HG02870 (cell line): ENCODE measurements at regions not wholly inside any gene's neighbourhood (a gene's known extent, or its start where the extent isn't known, plus 50 kb on each side); places are given as distances from the start of the nearest gene placed in this dataset.

Experiments used
- ATAC-seq: cut with Tn5 transposase; IDR thresholded peaks from one replicate; pipeline ENCODE4 v1.9.1; 2021; ENCODE audit warnings: mild to moderate bottlenecking, moderate library complexity; ENCODE audit not compliant: unreplicated experiment

DNA sequence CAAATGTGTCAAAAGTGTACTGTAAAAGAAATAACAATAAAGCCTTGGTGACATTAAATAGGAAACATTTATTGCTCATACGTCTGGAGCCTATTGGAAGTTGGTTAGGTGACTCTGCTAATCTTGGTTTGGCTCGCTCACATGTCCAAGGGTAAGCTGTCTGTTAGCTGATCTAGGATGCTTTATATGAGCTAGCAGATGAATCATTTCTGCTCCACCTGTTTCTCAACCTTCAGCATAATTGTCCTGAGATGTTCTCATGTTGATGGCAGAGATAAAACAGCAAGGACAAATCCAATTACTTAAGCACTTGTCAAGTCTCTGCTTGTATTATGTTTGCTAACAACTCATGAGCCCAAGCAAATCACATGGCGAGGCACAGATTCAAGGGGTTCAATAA, 56.0 kb upstream of the CD53 start:
- no peak for ATAC-seq

DNA sequence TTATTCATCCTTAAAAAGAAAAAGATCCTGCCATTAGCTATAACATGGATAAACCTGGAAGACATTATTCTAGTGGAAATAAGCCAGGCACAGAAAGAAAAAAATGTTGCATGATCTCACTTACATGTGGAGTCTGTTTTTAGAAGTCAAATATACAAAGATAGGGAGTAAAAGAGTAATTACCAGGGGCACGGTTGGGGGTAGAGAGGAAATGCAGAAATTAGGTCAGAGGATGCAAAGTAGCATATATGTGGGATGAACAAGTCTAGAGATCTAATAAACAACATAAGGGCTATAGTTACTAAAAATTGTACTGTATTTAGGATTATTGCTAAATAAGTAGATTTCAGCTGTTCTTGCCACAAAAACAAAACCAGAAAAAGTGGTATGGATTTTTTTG, 61.4 kb upstream of the CD53 start:
- ATAC-seq = no peak

DNA sequence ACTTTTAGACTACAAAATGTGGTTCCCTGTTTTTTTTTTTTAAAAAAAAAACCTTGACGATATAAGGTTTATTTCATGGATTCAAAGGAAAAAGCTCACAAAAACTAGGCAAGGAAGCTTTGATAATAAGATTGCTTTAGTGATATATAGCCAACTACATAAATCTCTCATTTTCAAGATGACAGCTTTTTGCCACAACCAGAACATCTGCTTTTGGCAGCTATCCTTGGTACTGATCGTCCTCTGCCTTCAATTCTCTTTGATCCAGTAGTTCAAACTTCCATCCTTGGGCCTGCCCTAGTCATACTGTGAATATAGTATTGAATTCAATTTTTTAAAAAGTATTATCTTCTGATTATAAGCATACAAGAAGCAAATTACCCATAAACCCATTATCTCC, 72.9 kb upstream of the CD53 start:
- no peak for ATAC-seq

DNA sequence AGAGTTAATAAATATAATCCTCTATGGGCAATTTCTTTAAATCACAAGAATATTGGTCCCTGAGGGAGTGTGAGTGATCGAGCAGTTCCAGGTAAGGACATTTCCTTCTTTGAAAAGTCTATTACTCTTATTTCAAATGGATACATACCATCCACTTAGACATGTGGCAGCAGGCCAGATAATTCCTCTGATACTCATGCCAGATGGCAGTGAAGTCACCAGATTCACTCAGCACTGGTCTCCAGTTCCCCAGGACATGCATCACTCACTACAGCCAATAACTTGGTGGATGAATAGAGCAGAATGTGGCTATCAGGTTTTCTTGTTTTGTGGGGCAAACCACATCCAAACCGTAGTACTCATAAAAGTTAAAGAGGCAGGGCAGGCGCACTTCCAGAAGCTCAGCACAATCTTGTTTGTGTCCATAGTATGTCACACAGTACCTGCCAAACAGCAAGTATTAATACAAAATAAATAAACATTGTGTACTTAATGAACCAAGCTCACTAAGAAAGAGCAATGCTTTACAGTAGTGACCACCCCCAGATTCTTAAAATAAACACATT, 74.2 kb upstream of the CD53 start:
- no peak for ATAC-seq

DNA sequence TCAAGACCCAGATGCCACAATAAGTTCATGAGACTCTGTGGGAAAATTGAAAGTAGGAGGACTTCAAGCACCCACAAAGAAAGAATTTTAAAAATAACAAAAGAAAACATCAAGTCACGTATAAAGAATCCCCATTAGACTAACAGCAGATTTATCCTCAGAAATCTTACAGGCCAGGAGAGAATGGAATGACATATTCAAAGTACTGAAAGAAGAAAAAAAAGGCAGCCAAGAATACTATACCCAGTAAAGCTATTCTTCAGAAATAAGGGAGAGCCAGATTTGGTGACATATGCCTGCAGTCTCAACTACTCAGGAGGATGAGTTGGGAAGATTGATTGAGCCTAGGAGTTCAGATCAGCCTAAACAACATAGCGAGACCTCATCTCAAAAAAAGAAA, 84.3 kb upstream of the CD53 start:
- ATAC-seq = no peak

DNA sequence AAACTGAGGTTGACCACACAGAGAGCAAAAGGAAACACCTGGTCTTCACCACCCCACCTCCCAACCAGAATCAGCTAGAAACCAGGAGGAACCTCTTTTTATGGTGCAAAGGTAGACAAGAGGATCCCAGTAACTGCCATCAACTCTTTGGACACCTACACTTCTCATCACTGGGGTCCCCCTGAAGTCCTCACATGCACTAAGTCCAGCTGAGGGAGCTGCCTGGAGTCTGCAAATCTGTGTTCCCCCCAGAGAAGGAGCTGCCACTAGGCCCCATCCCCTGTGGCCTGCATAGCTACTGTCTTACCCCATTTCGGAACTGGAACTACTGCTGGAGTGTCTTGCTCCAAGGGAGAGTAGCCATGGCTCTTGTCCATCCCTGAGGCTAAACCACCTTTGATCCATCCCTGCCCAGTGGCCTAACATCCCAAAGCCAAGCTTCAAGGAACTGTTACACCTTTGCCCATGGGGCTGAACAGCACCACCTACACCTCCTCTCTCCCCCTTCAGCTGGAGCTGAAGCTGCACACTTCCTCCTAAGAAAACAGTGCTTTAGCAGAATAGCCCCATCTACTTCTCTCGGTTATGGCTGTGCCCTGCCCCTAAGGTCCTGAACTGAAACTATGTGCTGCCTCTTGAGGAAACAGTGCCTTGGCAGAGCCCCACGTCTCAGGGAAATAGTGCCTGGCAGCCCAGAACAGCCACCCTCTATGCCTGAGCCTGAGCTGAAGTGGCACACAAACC, 85.4 kb upstream of the CD53 start:
- peak; percentile 65 for ATAC-seq

DNA sequence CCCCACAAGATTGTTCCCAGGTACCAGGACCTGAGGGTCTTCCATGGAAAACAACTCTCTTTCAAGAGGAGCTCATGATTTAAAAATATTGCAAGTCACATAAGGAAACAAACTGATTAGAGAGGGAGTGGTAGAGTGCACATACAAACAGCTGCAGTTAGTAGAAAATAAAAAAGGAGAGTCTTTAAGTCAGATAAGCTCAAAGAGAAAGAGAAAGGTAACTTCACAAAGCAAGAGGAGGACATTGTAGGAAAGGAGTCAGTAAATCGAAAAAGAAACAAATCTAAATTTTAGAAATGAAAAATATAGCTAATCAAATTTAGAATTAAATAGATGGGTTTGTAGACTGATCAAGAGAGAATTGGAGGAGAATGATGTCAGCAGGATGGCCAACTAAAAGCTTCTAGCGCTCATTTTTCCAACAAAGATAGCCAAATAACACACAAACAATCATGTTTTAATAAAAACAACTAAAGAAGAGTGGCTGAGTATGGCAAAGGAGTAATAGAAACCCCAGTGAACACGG, 86.1 kb upstream of the CD53 start:
- no peak for ATAC-seq

DNA sequence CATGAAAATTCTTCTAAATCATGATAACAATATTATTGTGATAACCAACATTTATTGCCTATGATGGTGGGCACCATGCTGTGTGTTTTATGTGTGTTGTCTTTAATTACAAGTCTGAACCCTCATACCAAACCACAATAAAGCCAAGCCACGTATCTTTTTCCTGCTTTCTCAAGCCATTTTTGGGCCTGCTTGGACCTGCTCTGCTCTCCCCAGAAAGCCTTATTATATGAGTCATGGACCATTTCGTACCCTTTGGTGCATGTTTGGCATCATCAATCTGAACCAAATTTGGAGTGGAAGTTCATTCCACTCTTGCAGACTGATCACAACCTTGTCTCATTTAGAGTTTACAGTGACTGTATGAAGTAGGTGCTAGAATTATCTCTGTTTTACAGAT, 87.3 kb upstream of the CD53 start:
- no peak for ATAC-seq

DNA sequence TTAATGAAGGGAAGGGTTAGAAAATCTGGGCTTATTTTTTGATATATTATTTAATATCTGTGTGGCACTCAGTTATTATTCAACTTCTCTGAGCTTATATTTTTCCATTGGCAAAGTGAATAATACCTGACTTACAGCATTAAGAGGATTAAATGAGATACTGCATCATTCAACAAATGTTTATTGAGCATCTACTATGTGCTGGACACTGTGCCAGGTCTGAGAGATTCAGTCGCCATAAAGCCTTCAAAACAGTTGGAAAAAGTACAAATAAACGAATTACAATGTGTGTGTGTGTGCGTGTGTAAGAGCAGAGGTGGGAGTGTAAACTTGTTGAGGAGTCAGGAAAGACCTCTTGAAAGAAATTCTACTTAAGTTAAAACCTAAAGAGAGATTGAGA, 87.9 kb upstream of the CD53 start:
- no peak for ATAC-seq

DNA sequence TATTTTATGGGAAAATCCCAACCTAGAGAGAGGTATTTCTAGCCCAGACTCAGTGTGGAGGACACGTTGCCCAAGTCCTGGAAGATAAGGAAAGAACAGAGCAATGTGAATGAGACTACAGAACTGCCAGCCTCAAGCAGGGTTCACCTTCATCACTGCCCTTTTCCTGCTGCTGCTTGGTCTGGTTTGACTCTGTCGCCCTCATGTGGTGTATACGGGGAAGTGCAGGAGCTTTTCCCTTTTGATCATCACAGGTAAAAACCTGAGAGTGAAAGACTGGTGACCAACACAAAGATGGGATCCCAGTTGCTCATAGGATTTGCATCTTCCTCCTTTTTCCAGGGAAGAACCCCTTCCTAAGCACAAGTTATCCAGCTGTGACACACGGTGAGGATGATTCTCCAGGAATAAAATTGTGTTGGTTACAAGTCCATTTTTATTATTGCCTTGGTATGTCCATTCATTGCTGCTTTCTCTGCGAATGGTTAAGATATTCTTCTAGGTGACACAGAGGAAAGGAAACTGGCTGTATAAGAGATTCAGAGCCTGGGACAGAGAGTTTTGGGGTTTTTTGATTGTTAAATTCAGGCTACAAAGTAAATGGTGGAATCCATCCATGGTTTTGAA, 89.5 kb upstream of the CD53 start:
- ATAC-seq = no peak

DNA sequence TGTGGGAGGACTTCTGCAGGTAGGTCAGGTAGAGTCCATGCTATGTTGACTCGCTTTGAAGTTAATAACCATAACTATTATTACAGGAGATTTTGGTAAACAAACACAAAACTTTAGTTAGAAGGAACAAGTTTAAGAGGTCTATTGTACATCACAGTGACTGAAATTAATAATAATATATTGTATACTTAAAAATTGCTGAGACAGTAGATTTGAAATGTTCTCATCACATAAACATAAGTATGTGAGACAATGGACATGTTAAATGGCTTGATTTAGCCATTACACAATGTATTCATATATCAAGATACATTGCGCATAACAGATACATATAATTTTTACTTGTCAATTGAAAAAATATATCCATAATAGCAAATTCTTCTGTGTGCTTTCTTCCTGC, 91.4 kb upstream of the CD53 start:
- ATAC-seq = no peak

DNA sequence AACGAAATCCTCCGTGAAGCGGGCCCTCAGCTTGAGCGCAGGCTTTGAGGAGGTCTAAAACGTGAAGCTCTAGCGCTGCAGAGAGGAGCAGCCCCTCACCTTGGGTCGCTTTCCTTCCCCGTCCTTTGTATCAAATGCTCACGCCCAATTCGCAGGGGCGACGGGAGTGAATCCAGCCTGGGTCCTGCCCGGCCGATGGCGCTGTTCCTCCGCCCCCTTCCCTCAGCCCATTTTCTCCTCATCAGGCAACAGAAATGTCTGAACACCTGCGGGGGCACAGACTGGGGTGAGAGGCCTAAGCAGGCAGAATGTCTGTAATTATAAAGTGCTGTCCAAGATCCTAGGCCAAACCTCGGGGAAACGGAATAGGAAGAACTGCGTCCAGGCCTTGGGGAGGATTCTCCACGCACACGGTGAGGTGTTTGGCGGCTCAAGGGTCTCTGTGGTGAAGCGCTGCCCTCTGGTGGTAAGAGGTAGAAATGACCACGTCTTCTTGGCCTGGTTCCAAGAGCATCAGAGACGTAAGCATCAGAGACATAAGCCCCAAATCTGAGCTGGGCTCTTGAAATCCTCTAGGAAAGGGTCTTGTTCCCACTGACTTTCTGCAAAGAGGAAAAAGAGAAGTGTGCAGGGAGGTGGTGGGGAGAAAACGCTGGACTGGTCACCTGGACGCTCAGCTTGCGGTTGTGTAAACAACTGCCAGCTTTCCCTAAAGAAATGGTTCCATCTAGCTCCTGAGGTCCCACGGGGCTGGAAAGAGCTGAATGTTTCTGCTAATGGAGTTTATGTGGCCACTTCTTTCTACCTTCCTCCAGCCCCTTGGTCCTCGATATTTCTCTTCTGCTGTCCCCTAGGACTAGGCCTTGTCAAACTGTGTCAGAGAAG, 92.1 kb upstream of the CD53 start:
- no peak for ATAC-seq

DNA sequence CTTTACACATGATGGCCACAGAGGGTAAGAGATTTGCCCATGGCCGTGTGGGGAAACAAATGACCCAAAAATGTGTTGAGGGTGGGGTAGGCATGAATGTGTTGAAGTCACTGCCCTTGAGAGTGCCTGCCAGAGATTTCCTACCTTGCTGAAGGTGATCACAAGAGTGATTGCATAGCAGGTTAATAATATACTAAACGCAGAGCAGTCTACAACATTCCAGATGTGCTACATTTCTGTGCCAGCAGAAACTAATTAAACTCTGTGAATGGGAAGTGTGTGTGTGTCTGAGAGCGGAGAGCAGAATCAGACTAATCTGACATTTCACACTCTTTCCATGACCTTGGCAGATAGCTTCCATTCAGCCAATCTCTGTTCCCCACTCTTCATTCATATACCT, 93.3 kb upstream of the CD53 start:
- no peak for ATAC-seq

DNA sequence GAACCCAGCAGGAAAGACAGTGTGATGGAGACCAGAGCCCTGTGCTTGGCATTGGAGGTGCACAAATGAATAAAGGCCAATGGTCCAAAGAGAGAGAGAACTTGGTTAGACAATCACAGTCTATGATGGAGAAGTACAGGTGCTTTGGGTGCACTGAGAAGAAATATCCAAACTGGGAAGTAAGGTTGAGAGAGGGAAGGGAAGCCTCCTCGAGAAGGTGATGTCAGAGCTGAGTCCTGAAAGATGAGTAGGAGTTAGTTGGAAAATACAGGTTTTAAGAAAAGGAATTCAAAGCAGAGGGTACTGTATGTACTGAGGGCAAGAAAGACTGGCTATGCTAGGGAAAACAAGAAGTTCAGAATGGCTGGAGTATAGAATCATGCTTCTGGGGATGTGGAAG, 94.1 kb upstream of the CD53 start:
- ATAC-seq = no peak

DNA sequence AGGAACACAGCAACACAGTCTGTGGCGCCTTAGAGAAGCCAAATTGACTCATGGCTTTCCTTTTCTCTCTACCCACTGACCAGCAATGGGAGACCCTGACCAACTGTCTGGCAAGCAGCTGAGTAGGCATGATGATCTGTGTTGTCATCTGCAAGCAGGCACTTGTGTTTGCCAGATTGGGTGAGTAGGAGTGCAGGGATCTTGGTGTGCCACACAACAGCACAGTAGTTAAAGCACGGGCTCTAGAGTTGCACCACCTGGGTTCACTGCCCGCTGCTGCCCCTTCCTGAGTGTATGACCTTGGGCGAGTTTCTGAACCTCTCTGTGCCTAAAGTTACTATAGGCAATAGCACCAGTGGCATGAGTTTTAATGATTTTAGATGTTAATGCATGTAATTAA, 95.7 kb upstream of the CD53 start:
- ATAC-seq = no peak

DNA sequence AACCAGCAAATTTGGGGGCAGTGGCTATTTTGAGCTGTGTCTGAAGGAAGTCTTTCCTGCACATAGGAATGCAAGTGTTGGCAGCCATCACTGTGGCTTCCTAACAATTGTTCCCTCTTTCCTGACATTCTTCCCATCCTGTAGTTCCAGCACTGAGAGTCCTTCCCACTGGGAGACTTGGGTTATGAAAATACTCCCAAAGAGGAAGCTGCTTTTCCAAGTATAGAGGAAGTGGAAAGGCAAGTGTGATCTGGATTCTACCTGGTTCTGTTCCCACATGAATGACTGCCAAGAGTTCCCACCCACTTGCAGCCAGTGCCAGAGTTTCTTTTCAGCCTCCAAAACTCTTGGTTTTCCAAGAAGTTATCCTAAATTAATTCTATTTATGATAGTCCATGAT, 98.5 kb upstream of the CD53 start:
- no peak for ATAC-seq

DNA sequence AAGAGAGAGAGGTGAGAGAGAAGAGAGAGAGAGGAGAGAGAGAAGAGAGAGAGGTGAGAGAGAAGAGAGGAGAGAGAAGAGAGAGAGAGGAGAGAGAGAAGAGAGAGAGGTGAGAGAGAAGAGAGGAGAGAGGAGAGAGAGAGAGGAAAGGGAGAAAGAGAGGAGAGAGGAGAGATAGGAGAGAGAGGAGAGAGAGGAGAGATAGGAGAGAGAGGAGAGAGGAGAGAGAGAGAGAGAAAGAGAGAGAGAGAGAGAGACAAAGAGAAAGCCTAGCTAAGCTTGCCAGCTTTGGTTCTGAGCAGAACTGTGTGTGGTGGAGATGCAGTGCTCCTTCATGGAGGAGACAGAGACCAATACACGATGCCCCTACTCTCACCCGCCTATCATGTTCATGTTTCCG, 99.1 kb upstream of the KCNA3 start:
- ATAC-seq = no peak

DNA sequence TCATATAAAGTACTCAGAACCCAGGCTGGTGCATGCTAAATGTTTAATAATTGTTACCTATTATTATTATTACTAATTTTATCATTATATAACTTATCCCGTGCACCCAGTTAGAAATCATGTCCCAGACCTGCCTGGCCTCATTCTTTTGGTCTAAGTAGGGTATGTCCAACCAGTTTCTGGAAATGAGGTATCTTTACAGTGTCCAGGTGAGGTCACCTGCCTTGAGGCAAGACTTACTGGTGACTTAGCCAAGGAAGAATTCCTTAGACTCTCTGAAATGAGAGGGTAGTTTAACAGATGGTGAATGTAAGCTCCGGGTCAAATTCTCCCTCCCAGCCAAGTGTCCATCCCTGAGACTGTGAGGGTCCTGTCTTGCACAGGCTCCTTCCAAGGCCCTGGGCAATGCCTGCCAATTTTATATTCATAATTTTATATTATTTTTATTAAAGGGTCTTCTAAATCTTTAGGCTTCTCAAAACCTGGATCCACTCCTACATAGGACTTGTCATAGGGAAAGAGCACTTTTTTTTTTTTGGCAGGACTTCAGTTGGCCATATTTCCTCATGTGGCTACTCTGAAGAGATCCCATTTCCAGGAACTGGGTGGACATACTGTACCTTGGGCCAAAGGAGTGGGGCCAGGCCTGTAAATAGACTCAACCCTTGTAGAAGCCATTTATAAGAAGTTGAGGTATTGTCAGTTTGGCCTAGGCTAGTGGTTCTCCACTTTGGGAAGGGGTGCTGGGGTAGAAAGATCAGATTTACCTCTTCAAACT, 96.7 kb upstream of the KCNA3 start:
- ATAC-seq = no peak

DNA sequence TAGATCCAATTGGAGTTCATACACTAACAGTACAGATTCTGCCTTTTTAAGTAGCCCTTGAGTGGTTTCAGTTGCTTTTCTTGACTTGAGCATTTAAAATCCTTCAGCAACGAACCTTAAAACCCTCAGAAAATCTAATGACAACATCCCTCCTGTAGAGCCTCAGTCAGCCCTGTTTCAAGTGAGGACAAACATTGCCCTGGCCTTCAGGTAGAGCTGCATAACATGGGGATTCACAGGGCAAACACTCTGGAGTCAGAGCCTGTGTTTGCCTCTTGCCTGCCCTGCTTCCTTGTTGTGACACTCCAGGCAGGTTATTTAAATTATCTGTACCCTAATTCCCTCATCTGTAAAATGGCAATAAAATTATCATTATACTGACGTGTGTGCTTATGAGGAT, 96.1 kb upstream of the KCNA3 start:
- no peak for ATAC-seq

DNA sequence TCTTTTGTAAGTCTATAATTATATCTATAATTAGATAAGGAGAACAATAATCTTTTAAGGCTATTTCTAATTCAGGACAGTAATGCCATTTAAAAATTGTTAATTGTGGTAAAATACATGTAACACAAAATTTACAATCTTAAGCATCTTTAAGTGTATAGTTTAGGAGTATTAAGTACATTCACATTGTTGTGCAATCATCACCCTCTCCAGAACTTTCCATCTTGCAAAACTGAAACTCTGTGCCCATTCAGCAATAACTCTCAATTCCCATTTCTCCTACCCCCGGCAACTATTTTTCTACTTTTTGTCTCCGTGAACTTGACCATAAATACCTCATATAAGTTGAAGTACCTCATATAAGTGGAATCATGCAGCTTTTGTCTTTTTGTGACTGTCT, 93.9 kb upstream of the KCNA3 start:
- no peak for ATAC-seq

DNA sequence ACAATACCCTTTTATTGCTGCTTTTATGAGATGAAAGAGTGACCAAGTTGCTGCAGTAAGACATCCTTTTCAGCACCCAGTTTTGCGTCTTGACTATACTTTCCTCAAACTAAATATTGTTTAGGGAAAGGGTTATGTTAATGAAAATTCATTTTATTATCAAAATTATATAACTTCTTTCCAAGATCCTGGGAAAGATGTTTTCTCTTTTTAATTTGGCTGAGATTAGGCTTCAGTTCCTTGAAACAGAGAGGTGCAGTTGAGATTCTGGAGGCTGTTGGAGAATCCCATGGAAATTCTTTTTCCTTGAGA, 91.6 kb upstream of the KCNA3 start:
- ATAC-seq = no peak
